ENCODE measurements at regions not wholly inside any gene's neighbourhood (a gene's known extent, or its start where the extent isn't known, plus 50 kb on each side); places are given as distances from the start of the nearest gene placed in this dataset.
"Not testable (repeated sequence)": the region's sequence is repeated elsewhere in the genome, so short reads cannot be mapped to it uniquely, and the experiment has no call there.

DNA sequence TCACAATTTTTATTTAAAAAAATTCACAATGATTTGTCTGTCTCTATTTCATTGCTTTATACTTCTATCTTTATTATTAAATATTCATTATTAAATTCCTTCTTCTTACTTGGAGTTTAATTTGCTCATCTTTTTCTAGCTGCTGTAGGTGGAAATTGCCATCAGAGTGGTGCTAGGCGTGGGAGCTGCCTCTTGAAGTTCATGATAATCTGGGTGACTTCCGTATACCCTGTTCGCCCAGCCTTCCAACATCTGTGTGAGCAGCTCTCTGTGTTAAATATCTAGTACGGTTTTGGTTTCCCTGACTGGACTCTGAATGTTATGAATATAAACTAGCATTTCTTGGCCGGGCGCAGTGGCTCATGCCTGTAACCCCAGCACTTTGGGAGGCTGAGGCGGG, 84.0 kb upstream of the RPH3AL start:
- H3K27me3 Mint-ChIP-seq (ENCODE audit: low read depth): peaks cover 9% of the 10 kb centered on the region
- no peaks in the 10 kb centered on the region for H3K4me1 Mint-ChIP-seq
- H3K27ac Mint-ChIP-seq: no peak overlapping the region
- H3K4me3 Mint-ChIP-seq: no peak overlapping the region
- H3K9me3 Mint-ChIP-seq: peaks cover 10% of the 10 kb centered on the region
- H3K36me3 Mint-ChIP-seq (ENCODE audit: low read depth): peaks cover 6% of the 10 kb centered on the region
- TF ChIP-seq, protein P1, sequence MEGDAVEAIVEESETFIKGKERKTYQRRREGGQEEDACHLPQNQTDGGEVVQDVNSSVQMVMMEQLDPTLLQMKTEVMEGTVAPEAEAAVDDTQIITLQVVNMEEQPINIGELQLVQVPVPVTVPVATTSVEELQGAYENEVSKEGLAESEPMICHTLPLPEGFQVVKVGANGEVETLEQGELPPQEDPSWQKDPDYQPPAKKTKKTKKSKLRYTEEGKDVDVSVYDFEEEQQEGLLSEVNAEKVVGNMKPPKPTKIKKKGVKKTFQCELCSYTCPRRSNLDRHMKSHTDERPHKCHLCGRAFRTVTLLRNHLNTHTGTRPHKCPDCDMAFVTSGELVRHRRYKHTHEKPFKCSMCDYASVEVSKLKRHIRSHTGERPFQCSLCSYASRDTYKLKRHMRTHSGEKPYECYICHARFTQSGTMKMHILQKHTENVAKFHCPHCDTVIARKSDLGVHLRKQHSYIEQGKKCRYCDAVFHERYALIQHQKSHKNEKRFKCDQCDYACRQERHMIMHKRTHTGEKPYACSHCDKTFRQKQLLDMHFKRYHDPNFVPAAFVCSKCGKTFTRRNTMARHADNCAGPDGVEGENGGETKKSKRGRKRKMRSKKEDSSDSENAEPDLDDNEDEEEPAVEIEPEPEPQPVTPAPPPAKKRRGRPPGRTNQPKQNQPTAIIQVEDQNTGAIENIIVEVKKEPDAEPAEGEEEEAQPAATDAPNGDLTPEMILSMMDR (IDR thresholded peaks at IDR 0.05; ENCODE audit: unreplicated experiment in 3 of 3): no peak

DNA sequence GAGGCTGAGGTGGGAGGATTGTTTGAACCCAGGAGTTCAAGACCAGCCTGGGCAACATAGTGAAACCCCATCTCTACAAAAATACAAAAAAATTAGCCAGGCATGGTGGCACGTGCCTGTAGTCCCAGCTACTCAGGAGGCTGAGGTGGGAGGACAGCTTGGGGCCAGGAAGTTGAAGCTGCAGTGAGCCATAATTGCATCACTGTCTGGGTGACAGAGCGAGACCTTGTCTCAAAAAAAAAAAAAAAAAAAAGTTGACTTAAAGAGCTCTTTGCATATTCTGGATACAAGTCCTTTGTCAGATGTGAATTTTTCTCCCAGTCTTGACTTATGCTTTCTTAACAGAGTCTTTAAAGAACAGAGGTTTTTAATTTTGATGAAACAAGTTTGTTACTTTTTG, 79.9 kb upstream of the RPH3AL start:
- H3K36me3 Mint-ChIP-seq (ENCODE audit: low read depth); H3K4me3 Mint-ChIP-seq; H3K27me3 Mint-ChIP-seq (ENCODE audit: low read depth); H3K4me1 Mint-ChIP-seq; H3K27ac Mint-ChIP-seq: not testable (repeated sequence)
- H3K9me3 Mint-ChIP-seq: peaks cover 20% of the 10 kb centered on the region

GRCh38 chr17:431494-431893, 78.9 kb upstream of the RPH3AL start:
- no peak overlapping the region for H3K4me3 Mint-ChIP-seq
- TF ChIP-seq, protein P1 (IDR thresholded peaks at IDR 0.05; ENCODE audit: unreplicated experiment in 3 of 3): no peak
- H3K9me3 Mint-ChIP-seq: peaks cover 20% of the 10 kb centered on the region
- no peaks in the 10 kb centered on the region for H3K4me1 Mint-ChIP-seq
- H3K36me3 Mint-ChIP-seq (ENCODE audit: low read depth): peaks cover 6% of the 10 kb centered on the region
- no peak overlapping the region for H3K27ac Mint-ChIP-seq
- H3K27me3 Mint-ChIP-seq (ENCODE audit: low read depth): peaks cover 4% of the 10 kb centered on the region

DNA sequence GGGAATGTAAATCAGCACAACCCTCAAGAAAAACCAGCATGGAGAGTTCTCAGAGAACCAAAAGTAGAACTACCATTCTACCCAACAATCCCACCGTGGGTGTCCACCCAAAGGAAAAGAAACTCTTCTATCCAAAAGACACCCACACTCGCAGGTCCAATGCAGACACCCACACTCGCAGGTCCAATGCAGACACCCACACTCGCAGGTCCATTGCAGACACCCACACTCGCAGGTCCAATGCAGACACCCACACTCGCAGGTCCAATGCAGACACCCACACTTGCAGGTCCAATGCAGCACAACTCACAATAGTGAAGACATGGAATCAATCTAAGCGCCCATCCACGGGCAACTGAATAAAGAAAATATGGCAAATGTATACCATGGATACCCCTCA, 77.0 kb upstream of the RPH3AL start:
- no peaks in the 10 kb centered on the region for H3K4me1 Mint-ChIP-seq
- H3K4me3 Mint-ChIP-seq: no peak overlapping the region
- no peak overlapping the region for H3K27ac Mint-ChIP-seq
- TF ChIP-seq, protein P1 (IDR thresholded peaks at IDR 0.05; ENCODE audit: unreplicated experiment in 3 of 3): no peak
- H3K36me3 Mint-ChIP-seq (ENCODE audit: low read depth): no peaks in the 10 kb centered on the region
- peaks cover 14% of the 10 kb centered on the region for H3K9me3 Mint-ChIP-seq
- peaks cover 4% of the 10 kb centered on the region for H3K27me3 Mint-ChIP-seq (ENCODE audit: low read depth)

GRCh38 chr17:428414-428813, 75.8 kb upstream of the RPH3AL start:
- H3K9me3 Mint-ChIP-seq: peaks cover 10% of the 10 kb centered on the region

GRCh38 chr17:427891-428290, 75.3 kb upstream of the RPH3AL start:
- Mint-ChIP-seq H3K27ac (no peak overlapping the region), H3K27me3 (ENCODE audit: low read depth) (no peaks in the 10 kb centered on the region), H3K9me3 (peaks cover 10% of the 10 kb centered on the region), H3K4me3 (no peak overlapping the region), H3K4me1 (no peaks in the 10 kb centered on the region), H3K36me3 (ENCODE audit: low read depth) (no peaks in the 10 kb centered on the region)
- TF ChIP-seq, protein P1 (IDR thresholded peaks at IDR 0.05; ENCODE audit: unreplicated experiment in 3 of 3): no peak

More at GRCh38 chr17:428414-428813, 75.8 kb upstream of the RPH3AL start:
- TF ChIP-seq, protein P1 (IDR thresholded peaks at IDR 0.05; ENCODE audit: unreplicated experiment in 3 of 3): no peak
- H3K27me3 Mint-ChIP-seq (ENCODE audit: low read depth): peaks cover 1% of the 10 kb centered on the region
- H3K36me3 Mint-ChIP-seq (ENCODE audit: low read depth): no peaks in the 10 kb centered on the region
- H3K4me1 Mint-ChIP-seq: no peaks in the 10 kb centered on the region
- H3K4me3 Mint-ChIP-seq: no peak overlapping the region
- H3K27ac Mint-ChIP-seq: no peak overlapping the region

Measured in nephron (organoid).